Peyer's patch (tissue), 4 donors: ENCODE measurements at regions not wholly inside any gene's neighbourhood (a gene's known extent, or its start where the extent isn't known, plus 50 kb on each side); places are given as distances from the start of the nearest gene placed in this dataset.
"Not testable (repeated sequence)": the region's sequence is repeated elsewhere in the genome, so short reads cannot be mapped to it uniquely, and the experiment has no call there.

ENCODE experiments used
- DNase-seq, 3 donors: peaks; one replicate each; pipeline ENCODE4 v3.0.0-alpha.2; 2017 to 2019
- H3K27ac ChIP-seq, 4 donors: fragments of 200-600 bp; sonication (generic); one replicate each; pipeline ENCODE4 v1.5.1; 2016 to 2019
- H3K27me3 ChIP-seq, 2 donors: fragments of 200-600 bp; sonication (generic); one replicate each; pipeline ENCODE4 v1.5.1; 2019
- H3K36me3 ChIP-seq, 3 donors: fragments of 200-600 bp; sonication (generic); one replicate each; pipeline ENCODE4 v1.5.1; 2016 to 2019
- H3K4me1 ChIP-seq, 4 donors: fragments of 200-600 bp; sonication (generic); one replicate each; pipeline ENCODE4 v1.5.1; 2016 to 2019
- H3K4me3 ChIP-seq, 4 donors: fragments of 200-600 bp; sonication (generic); 1 replicate in 3 of 4; 2 replicates in 1 of 4; pipeline ENCODE4 v1.5.1; 2016 to 2019; ENCODE audit warnings: mild to moderate bottlenecking in 1 of 4
- H3K9me3 ChIP-seq, 4 donors: fragments of 200-600 bp; sonication (generic); one replicate each; pipeline ENCODE4 v1.5.1; 2016 to 2019; ENCODE audit warnings: mild to moderate bottlenecking in 1 of 4
- CTCF ChIP-seq, 6 experiments: fragments of 450-650 bp in 4 of 6; fragments of 200-600 bp in 2 of 6; sonication (generic) in 1 of 6; IDR thresholded peaks; one replicate each; pipeline ENCODE4 v1.5.1; 2017 to 2019; ENCODE audit warnings: antibody characterized with exemption in 6 of 6, mild to moderate bottlenecking in 3 of 6, moderate library complexity in 1 of 6
- POLR2A ChIP-seq, 2 donors: fragments of 450-650 bp; IDR thresholded peaks; one replicate each; pipeline ENCODE4 v1.5.1; 2017; ENCODE audit warnings: antibody characterized with exemption in 2 of 2, mild to moderate bottlenecking in 2 of 2, moderate library complexity in 2 of 2

DNA sequence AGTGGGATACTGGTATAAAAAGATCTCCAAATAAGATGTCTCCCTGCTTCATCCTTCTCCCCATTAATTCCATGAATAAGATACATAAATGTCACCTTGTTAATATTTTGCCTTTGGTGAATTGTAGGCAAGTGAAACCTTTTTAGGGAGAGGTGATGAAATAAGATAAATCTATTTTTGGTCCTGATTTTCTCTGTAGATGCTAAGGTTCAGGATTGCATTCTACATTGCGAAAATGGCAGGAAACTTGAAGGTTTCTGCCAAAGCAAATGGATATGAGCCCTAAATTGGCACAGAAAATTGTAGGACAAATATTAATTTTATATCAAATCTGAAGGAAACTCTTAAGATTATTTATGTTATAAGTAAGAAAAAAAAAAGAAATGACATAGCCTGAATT is 107.1 kb downstream of the PLPPR4 start:
- no peaks in the 10 kb centered on the region for H3K9me3 ChIP-seq
- no peak overlapping the region for H3K4me3 ChIP-seq
- H3K36me3 ChIP-seq, result no peaks in the 10 kb centered on the region
- no peak overlapping the region for H3K27ac ChIP-seq
- H3K27me3 ChIP-seq, result no peaks in the 10 kb centered on the region
- no peak for TF ChIP-seq POLR2A (IDR thresholded peaks at IDR 0.05)
- no peak for TF ChIP-seq CTCF (IDR thresholded peaks at IDR 0.05)
- no peaks in the 10 kb centered on the region for H3K4me1 ChIP-seq
- no peak for DNase-seq

GRCh38 chr1:99374109-99374508 is 109.8 kb downstream of the PLPPR4 start:
- Histone ChIP-seq H3K4me3 (no peak overlapping the region), H3K27me3 (no peaks in the 10 kb centered on the region), H3K36me3 (no peaks in the 10 kb centered on the region), H3K27ac (no peak overlapping the region), H3K4me1 (no peaks in the 10 kb centered on the region), H3K9me3 (no peaks in the 10 kb centered on the region)
- TF ChIP-seq POLR2A (IDR thresholded peaks at IDR 0.05), result no peak
- no peak for TF ChIP-seq CTCF (IDR thresholded peaks at IDR 0.05)
- no peak for DNase-seq

- DNase-seq, H3K27me3 ChIP-seq: not testable (repeated sequence)
Measured at GRCh38 chr1:99374693-99375092, 110.4 kb downstream of the PLPPR4 start.

GRCh38 chr1:99384021-99384420 is 119.7 kb downstream of the PLPPR4 start:
- no peak overlapping the region for H3K27ac ChIP-seq
- DNase-seq, result no peak
- H3K36me3 ChIP-seq, result no peaks in the 10 kb centered on the region
- TF ChIP-seq CTCF (IDR thresholded peaks at IDR 0.05) (no peak), POLR2A (IDR thresholded peaks at IDR 0.05) (no peak)
- no peaks in the 10 kb centered on the region for H3K27me3 ChIP-seq
- H3K9me3 ChIP-seq, result no peaks in the 10 kb centered on the region
- H3K4me1 ChIP-seq, result no peaks in the 10 kb centered on the region
- H3K4me3 ChIP-seq, result no peak overlapping the region

More at GRCh38 chr1:99374693-99375092, 110.4 kb downstream of the PLPPR4 start:
- H3K4me1 ChIP-seq, H3K27ac ChIP-seq, H3K9me3 ChIP-seq, H3K36me3 ChIP-seq, H3K4me3 ChIP-seq: not testable (repeated sequence)

- Histone ChIP-seq H3K4me1 (no peaks in the 10 kb centered on the region), H3K9me3 (no peaks in the 10 kb centered on the region), H3K27ac (no peak overlapping the region), H3K4me3 (no peak overlapping the region), H3K27me3 (no peaks in the 10 kb centered on the region), H3K36me3 (no peaks in the 10 kb centered on the region)
- TF ChIP-seq POLR2A (IDR thresholded peaks at IDR 0.05) (no peak), CTCF (IDR thresholded peaks at IDR 0.05) (no peak)
- no peak for DNase-seq
Measured at GRCh38 chr1:99385852-99386251, 121.6 kb downstream of the PLPPR4 start.

- Histone ChIP-seq H3K27ac (no peak overlapping the region), H3K27me3 (no peaks in the 10 kb centered on the region), H3K9me3 (no peaks in the 10 kb centered on the region), H3K4me1 (no peaks in the 10 kb centered on the region), H3K4me3 (no peak overlapping the region), H3K36me3 (no peaks in the 10 kb centered on the region)
- TF ChIP-seq POLR2A (IDR thresholded peaks at IDR 0.05) (no peak), CTCF (IDR thresholded peaks at IDR 0.05) (no peak)
- no peak for DNase-seq
Measured at GRCh38 chr1:99396389-99396788, 132.1 kb downstream of the PLPPR4 start.
